HG03439 (cell line): ENCODE measurements at regions not wholly inside any gene's neighbourhood (a gene's known extent, or its start where the extent isn't known, plus 50 kb on each side); places are given as distances from the start of the nearest gene placed in this dataset.

Source experiments
- ATAC-seq: cut with Tn5 transposase; IDR thresholded peaks from one replicate; pipeline ENCODE4 v1.9.1; 2021; ENCODE audit warnings: mild to moderate bottlenecking, moderate library complexity; ENCODE audit not compliant: unreplicated experiment

GRCh38 chr2:103462101-103462500, 700.3 kb downstream of the TMEM182 start:
- ATAC-seq = no peak

GRCh38 chr2:103462712-103463111, 700.9 kb downstream of the TMEM182 start:
- no peak for ATAC-seq

DNA sequence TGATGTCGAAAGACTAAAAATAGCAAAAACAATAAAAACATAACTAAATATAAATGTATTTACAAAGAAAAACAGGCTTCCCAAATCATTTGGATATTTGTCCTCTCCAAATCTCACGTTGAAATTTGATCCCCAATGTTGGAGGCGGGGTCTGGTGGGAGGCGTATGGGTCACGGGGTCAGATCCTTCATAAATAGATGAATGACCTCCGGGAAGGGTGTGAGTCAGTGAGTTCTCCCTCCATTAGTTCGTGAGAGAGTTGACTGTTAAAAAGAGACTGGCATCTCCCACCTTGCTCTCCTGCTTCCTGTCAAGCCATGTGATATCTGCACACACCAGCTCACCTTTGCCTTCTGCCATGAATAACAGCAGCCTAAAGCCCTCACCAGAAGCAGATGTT, 703.0 kb downstream of the TMEM182 start:
- no peak for ATAC-seq

DNA sequence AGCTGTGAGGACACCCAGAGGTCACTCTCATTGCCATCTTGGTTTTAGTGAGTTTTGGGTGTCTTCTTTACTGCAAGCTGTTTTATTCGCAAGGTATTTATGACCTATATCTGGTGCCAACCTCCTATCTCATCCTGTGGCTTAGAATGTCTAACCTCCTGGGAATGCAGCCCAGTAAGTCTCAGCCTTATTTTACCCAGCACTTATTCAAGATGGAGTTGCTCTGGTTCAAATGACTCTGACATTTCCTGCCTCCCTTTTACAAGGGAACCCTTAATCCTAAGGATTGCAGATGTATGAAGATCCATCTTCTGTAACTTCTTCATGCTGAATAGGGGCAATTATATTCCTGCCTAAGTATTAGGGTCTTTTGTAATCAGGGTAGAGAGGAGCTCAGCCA, 708.0 kb downstream of the TMEM182 start:
- ATAC-seq = no peak

DNA sequence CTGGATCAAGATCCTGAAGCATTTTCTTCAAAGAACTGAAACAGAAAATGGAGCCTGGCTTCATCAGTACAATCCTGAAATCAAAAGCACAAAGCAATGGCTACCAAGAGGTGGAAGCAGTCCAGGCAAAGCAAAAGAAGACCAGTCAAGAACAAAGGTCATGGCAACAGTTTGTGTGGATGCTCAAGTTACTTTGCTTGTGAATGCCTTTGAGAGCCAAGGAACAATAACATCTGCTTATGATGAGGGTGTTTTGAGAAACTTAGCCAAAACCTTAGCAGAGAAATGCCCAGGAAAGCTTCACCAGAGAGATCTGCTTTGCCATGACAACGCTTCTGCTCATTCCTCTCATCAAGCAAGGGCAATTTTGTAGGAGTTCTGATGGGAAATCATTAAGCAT, 723.1 kb downstream of the TMEM182 start:
- no peak for ATAC-seq

- no peak for ATAC-seq
Observed at GRCh38 chr2:103496850-103497249, 735.0 kb downstream of the TMEM182 start.

GRCh38 chr2:103506812-103507211, 745.0 kb downstream of the TMEM182 start:
- ATAC-seq = no peak

DNA sequence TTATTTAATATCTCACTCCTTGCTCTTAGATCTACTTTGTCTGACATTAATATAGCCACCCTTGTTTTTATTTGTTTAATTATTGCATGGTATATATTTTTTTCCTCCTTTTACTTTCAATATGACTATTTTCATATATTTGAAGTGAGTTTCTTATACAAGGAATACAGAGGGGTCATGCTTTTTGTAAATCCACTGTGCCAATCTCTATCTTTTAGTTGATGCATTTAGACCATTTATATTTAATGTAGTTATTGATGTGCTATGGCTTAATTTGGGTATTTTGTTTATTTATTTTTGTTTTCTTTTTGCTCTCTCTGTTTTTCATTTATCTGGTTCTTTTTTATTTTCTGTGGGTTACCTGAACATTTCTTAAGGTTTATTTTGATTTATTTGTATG, 750.6 kb downstream of the TMEM182 start:
- ATAC-seq = no peak

DNA sequence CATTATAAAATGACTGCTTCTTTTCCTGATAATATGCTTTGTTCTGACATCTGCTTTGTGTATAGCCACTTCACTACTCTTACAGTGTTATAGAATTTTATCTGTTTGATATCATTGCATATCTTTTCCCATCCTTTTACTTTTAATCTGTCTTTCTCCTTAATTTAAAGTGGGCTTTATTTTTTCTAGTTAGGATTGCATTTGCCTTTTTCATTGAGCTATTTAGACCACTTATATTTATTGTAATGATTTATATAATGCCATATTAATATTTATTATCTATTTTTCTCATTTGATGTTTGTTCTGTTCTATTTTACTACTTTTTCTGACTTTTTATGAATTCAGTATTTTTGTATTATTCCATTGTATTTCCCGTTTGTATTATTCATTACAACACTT, 758.7 kb downstream of the TMEM182 start:
- ATAC-seq = no peak

DNA sequence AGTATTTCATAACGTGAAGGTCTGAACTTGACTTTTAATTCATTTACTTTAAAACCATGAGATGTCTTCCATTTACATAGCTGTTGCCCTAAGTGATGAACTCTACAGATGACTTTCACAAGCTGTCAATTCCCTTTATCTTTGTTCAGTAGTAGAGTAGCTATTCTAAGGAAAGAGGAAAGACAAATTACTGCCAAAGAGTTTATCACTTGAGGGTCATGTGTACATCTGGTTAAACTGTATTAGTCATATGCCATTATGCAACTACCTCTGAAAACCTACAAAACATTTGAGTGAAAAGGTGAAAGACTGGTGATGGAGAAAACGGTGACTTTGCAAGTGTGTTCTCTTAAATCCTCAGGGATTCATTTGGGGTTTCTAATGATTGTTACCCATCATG, 763.9 kb downstream of the TMEM182 start:
- no peak for ATAC-seq

DNA sequence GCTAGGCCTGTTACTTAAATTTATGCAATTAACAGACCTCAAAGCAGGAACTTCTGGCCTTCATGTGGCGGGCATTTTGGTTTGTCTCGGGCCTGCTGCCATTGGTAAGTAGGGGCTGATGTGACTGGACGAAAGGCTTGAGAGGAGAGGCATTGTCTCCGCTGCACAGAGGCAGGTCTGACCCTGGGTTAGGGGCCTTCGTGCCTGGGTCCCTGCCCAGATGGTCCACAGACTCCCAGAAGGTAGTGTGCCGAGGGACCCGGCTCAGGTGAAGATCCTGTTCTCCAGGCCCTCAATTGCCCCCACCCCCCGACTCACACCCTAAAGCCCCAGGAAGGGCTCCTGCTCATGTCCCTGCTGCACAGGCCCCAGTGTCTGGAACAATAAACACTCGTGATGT, 764.9 kb downstream of the TMEM182 start:
- no peak for ATAC-seq

GRCh38 chr2:103527278-103527677, 765.4 kb downstream of the TMEM182 start:
- ATAC-seq = no peak

- no peak for ATAC-seq
Observed at GRCh38 chr2:103529798-103530502, 768.1 kb downstream of the TMEM182 start.

- no peak for ATAC-seq
Observed at GRCh38 chr2:103552775-103553174, 790.9 kb downstream of the TMEM182 start.

DNA sequence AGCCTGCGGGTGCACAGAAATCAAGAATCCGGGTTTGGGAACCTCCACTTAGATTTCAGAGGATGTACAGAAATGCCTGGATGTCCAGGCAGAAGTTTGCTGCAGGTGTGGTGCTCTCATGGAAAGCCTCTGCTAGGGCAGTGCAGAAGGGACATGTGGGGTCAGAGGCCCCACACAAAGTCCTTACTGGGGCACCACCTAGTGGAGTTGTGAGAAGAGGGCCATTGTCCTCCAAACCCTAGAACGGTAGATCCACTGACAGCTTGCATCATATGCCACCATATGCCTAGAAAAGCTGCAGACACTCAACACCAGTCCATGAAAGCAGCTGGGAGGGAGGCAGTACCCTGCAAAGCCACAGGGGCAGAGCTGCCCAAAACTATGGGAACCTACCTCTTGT, 833.0 kb downstream of the TMEM182 start:
- no peak for ATAC-seq

GRCh38 chr2:103605071-103605780, 843.4 kb downstream of the TMEM182 start:
- ATAC-seq = no peak

- ATAC-seq = no peak
Observed at GRCh38 chr2:103615611-103616105, 853.8 kb downstream of the TMEM182 start.

DNA sequence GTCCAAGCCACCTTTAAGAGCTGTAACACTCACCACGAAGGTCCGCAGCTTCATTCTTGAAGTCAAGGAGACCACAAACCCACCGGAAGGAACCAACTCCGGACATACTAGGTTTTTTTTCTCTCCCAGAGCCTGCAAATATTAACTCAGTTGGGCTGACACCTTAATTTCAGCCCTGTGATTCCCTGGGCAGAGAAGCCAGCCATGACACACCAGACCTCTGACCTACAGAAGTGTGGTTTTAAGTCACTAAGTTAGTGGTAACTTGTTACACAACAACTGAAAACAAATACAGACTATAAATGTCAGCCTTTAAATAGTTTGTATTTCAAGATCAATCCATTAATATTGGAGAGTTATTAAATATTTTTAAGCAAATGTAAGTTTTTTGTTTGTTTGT, 855.1 kb downstream of the TMEM182 start:
- no peak for ATAC-seq

GRCh38 chr2:103618112-103618511, 856.3 kb downstream of the TMEM182 start:
- ATAC-seq = no peak

DNA sequence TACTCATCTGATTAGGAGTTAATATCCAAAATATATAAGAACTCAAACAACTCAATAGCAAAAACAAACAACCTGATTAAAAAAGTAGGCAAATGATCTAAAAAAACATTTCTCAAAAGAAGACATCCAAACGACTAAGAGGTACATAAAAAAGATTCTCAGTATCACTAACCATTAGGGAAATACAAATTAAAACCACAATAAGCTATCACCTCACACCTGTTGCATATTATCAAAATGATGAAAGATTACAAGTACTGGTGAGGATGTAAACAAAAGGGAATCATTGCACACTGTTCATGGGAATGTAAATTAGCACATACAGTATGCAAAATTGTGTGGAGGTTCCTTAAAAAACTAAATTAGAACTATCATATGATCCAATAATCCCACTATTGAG, 865.5 kb downstream of the TMEM182 start:
- ATAC-seq = no peak

DNA sequence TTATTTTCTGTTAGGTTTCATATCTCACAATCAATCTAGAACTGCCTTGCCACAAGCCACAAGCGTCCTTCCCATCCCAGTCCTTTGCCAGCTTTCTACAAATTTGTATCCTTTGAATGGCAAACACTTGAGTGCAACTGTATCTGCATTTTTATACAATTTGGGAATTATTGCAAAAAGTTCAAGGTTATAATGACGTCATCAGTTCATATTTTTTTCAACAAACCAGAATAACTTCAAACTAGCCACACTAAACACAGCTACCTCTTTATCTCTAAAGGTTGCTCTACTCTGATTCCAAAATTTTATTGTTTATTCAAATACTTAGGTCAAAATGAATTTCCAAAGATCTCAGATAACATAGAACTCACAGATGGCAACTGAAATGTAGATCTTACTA, 877.1 kb downstream of the TMEM182 start:
- ATAC-seq = no peak

GRCh38 chr2:103656558-103656957, 894.7 kb downstream of the TMEM182 start:
- ATAC-seq = no peak
